HEK293T (cell line): ENCODE measurements at regions not wholly inside any gene's neighbourhood (a gene's known extent, or its start where the extent isn't known, plus 50 kb on each side); places are given as distances from the start of the nearest gene placed in this dataset.
"Not testable (repeated sequence)": the region's sequence is repeated elsewhere in the genome, so short reads cannot be mapped to it uniquely, and the experiment has no call there.

Source experiments
- CTCF ChIA-PET: fragments of 350-600 bp; formaldehyde crosslinking; extraction: SDS; loops from one replicate; lab custom pipeline; 2021; ENCODE audit warnings: antibody characterized with exemption, inconsistent platforms; lab: Yijun Ruan, JAX
- POLR2A ChIA-PET: fragments of 350-600 bp; formaldehyde crosslinking; extraction: SDS; loops from one replicate; lab custom pipeline; 2020; ENCODE audit warnings: antibody characterized with exemption, inconsistent platforms; lab: Yijun Ruan, JAX
- DNase-seq: peaks from one replicate; pipeline ENCODE4 v3.0.0; 2012; ENCODE audit warnings: mixed read lengths; ENCODE audit errors: extremely low spot score
- ARNT ChIP-seq: fragments of 450-650 bp; IDR thresholded peaks from 2 replicates; pipeline ENCODE4 v1.6.1; 2017; ENCODE audit warnings: mild to moderate bottlenecking
- BHLHE40 ChIP-seq: fragments of 450-650 bp; IDR thresholded peaks from 2 replicates; pipeline ENCODE4 v1.6.1; 2016; ENCODE audit warnings: mild to moderate bottlenecking, moderate library complexity, borderline replicate concordance
- CTBP1 ChIP-seq: fragments of 450-650 bp; IDR thresholded peaks from 2 replicates; pipeline ENCODE4 v1.6.1; 2016; ENCODE audit warnings: borderline replicate concordance
- ELF4 ChIP-seq: fragments of 450-650 bp; IDR thresholded peaks from 2 replicates; pipeline ENCODE4 v1.6.1; 2017; ENCODE audit warnings: antibody characterized with exemption
- FOXA1 ChIP-seq: fragments of 450-650 bp; IDR thresholded peaks from 2 replicates; pipeline ENCODE4 v1.6.1; 2016; ENCODE audit warnings: mild to moderate bottlenecking
- FOXK2 ChIP-seq: fragments of 450-650 bp; IDR thresholded peaks from 2 replicates; pipeline ENCODE4 v1.6.1; 2016; ENCODE audit warnings: mild to moderate bottlenecking
- FOXM1 ChIP-seq: fragments of 450-650 bp; IDR thresholded peaks from 2 replicates; pipeline ENCODE4 v1.6.1; 2017; ENCODE audit warnings: mild to moderate bottlenecking, borderline replicate concordance
- HDGF ChIP-seq: fragments of 450-650 bp; IDR thresholded peaks from 2 replicates; pipeline ENCODE4 v1.6.1; 2017; ENCODE audit warnings: antibody characterized with exemption, borderline replicate concordance
- L3MBTL2 ChIP-seq: fragments of 450-650 bp; conservative IDR thresholded peaks from 2 replicates; pipeline ENCODE4 v1.6.1; 2016; ENCODE audit warnings: mild to moderate bottlenecking
- LEF1 ChIP-seq: fragments of 450-650 bp; IDR thresholded peaks from 2 replicates; pipeline ENCODE4 v1.6.1; 2017; ENCODE audit warnings: mild to moderate bottlenecking, borderline replicate concordance
- NFRKB ChIP-seq: fragments of 450-650 bp; IDR thresholded peaks from 2 replicates; pipeline ENCODE4 v1.6.1; 2016; ENCODE audit warnings: mild to moderate bottlenecking, moderate library complexity
- PKNOX1 ChIP-seq: fragments of 450-650 bp; IDR thresholded peaks from 2 replicates; pipeline ENCODE4 v1.6.1; 2016
- SP1 ChIP-seq: fragments of 450-650 bp; IDR thresholded peaks from 2 replicates; pipeline ENCODE4 v1.6.1; 2017
- SUZ12 ChIP-seq: fragments of 450-650 bp; IDR thresholded peaks from 2 replicates; pipeline ENCODE4 v1.6.1; 2016; ENCODE audit warnings: mild to moderate bottlenecking
- TARDBP ChIP-seq: fragments of 450-650 bp; IDR thresholded peaks from 2 replicates; pipeline ENCODE4 v1.6.1; 2016
- ZNF384 ChIP-seq: fragments of 450-650 bp; IDR thresholded peaks from 2 replicates; pipeline ENCODE4 v1.6.1; 2016

DNA sequence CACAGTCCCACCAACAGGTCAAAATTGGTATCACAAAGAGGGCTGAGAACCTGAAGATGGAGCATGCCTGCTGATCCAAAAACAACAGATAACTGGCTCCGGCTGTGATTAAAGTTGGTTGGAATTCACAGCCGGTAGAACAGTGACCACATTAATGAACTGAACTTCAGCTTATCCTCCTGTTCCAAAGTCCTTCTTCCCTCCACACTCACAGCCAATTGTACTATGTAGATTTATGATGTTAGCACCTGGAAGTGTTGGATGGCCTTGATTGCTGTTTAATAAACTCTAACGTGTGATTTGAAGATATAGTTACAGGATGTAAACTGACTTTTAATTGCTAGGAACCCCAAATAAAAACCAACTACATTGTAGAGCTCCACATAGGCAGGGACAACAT, 367.3 kb upstream of the FRG2C start:
- TF ChIP-seq SUZ12: no peak
- no peak for TF ChIP-seq TARDBP
- no peak for TF ChIP-seq ARNT
- no peak for TF ChIP-seq BHLHE40
- no peak for TF ChIP-seq LEF1
- TF ChIP-seq FOXK2: no peak
- no peak for TF ChIP-seq FOXM1
- TF ChIP-seq FOXA1: no peak
- no peak for TF ChIP-seq PKNOX1
- no peak for TF ChIP-seq ZNF384
- TF ChIP-seq NFRKB: no peak
- no peak for TF ChIP-seq SP1
- no peak for TF ChIP-seq CTBP1
- no peak for TF ChIP-seq L3MBTL2
- no peak for TF ChIP-seq HDGF
- no peak for TF ChIP-seq ELF4
- ChIA-PET POLR2A (no interaction called here), CTCF (no interaction called here)
- DNase-seq: no peak

DNA sequence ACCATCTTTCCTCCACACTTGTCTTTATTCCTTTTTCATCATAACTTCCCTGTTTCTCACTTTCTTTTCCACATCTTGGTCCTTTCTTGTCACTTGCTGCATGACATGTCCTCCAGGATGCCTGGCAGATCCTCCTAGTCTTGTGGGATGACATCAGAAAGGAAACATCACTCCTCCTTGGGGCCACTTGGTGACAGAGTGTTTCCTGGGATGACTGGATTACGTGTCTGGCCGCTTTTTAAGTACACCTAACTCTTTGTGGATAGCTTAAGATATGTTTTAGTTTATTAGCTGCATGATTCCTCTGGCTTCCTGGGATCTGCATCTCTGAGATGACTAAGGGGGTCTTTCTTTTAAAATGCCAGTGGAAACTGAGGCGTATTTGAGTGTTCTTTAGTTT, 363.5 kb upstream of the FRG2C start:
- TF ChIP-seq SP1: no peak
- TF ChIP-seq PKNOX1: no peak
- no peak for TF ChIP-seq SUZ12
- no peak for TF ChIP-seq HDGF
- no peak for TF ChIP-seq NFRKB
- no peak for TF ChIP-seq BHLHE40
- no peak for TF ChIP-seq ARNT
- no peak for TF ChIP-seq FOXM1
- no peak for TF ChIP-seq L3MBTL2
- no peak for TF ChIP-seq FOXA1
- no peak for TF ChIP-seq TARDBP
- no peak for TF ChIP-seq LEF1
- TF ChIP-seq ELF4: no peak
- no peak for TF ChIP-seq CTBP1
- TF ChIP-seq ZNF384: no peak
- no peak for TF ChIP-seq FOXK2
- no peak for DNase-seq
- ChIA-PET POLR2A (no interaction called here), CTCF (no interaction called here)

DNA sequence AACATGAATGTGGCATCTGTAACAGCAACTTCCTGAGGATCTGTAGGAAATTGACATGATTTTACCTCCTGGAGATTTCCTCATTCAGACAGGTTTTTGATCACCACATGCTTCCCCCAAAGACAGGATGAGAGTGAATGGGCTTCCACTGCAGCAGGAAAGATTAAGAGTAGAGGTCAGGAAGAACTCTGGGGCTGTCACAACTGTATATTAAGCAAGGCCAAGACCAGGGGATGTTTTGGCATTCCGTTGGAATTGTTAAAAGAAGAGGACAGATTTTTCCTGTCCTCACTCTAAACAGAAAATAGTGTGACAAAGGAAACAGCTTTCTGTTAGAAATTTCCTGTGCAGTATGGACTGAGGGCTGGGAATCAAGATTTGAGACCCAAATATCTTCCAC, 363.1 kb upstream of the FRG2C start:
- CTCF ChIA-PET, POLR2A ChIA-PET, DNase-seq: not testable (repeated sequence)

DNA sequence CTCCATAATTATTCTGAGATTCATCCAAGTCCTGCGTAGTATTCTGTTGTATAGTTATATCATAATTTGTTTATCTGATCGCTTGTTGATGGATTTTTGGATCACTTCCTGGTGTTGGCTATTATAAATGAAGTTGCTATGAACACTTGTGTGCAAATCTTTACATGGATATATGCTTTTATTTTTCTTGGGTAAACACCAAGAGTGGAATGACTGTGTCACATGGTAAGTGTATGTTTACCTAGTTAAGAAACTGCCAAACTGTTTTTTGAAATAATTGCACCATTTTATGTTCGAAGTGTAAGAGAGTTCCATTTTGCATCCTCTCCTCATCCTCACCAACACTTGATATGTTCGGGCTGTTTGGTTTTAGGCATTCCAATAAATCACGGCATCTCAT, 360.4 kb upstream of the FRG2C start:
- CTCF ChIA-PET: no interaction called here
- TF ChIP-seq HDGF (no peak), BHLHE40 (no peak), SP1 (no peak), FOXK2 (no peak), L3MBTL2 (no peak), PKNOX1 (no peak), LEF1 (no peak), ARNT (no peak), TARDBP (no peak), NFRKB (no peak), FOXM1 (no peak)
- DNase-seq: no peak
- POLR2A ChIA-PET: no interaction called here

DNA sequence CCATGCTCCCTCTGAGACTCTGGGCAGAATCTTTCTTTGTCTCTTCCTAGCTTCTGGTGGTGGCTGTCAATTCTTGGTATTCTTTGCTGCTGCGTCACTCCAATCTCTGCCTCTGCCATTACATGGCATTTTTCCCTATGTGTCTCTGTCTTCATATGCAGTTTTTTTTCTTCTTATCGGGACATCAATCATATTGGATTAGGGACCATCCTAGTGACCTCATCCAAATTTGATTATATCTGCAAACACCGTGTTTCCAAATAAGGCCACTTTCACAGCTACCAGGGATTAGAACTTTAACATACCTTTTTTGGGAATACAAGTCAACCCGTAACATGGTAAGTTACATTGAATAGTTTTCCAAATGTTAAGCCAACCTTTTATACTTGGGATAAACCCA, 358.2 kb upstream of the FRG2C start:
- CTCF ChIA-PET: no interaction called here
- no peak for TF ChIP-seq LEF1
- TF ChIP-seq ELF4: no peak
- no peak for TF ChIP-seq SUZ12
- TF ChIP-seq PKNOX1: no peak
- no peak for TF ChIP-seq ARNT
- no peak for TF ChIP-seq BHLHE40
- no peak for TF ChIP-seq FOXK2
- no peak for TF ChIP-seq ZNF384
- TF ChIP-seq L3MBTL2: no peak
- TF ChIP-seq HDGF: no peak
- no peak for TF ChIP-seq CTBP1
- TF ChIP-seq NFRKB: no peak
- TF ChIP-seq SP1: no peak
- TF ChIP-seq FOXA1: no peak
- no peak for TF ChIP-seq TARDBP
- TF ChIP-seq FOXM1: no peak
- POLR2A ChIA-PET: no interaction called here
- no peak for DNase-seq

GRCh38 chr3:75311306-75311705, 352.8 kb upstream of the FRG2C start:
- DNase-seq, POLR2A ChIA-PET, CTCF ChIA-PET: not testable (repeated sequence)

GRCh38 chr3:75312469-75312868, 351.7 kb upstream of the FRG2C start:
- POLR2A ChIA-PET, DNase-seq, CTCF ChIA-PET: not testable (repeated sequence)

DNA sequence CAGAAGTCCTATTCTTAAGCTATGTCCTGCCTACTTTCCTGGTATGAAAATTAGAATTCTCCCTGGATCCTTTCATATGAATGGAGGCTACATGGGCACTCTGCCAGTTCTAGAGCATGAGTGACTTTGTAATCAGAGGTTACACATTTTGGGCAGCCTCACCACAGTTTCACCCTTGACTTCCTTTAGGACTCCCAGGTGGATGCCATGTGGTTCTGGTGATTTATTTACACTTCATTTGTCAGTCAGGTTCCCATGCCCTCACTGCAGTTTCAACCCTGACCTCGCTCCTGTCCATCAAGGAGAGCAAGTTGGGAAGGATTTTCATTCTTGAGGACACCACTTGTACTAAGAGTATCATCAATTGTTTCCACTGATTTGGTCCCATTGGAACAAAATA, 344.4 kb upstream of the FRG2C start:
- DNase-seq, POLR2A ChIA-PET, CTCF ChIA-PET: not testable (repeated sequence)
